Testis (tissue), 2 donors: ENCODE measurements at regions not wholly inside any gene's neighbourhood (a gene's known extent, or its start where the extent isn't known, plus 50 kb on each side); places are given as distances from the start of the nearest gene placed in this dataset.

Experiments
- POLR2A ChIP-seq: fragments of 450-650 bp; IDR thresholded peaks from one replicate; pipeline ENCODE4 v1.6.1; 2017; ENCODE audit warnings: antibody characterized with exemption, mild to moderate bottlenecking, moderate library complexity
- TF ChIP-seq, protein P1 (sequence below), 3 experiments: fragments of 450-650 bp in 2 of 3; fragments of 200-600 bp in 1 of 3; sonication (generic) in 1 of 3; IDR thresholded peaks; one replicate each; pipeline ENCODE4 v1.5.1; 2016 to 2019; ENCODE audit warnings: antibody characterized with exemption in 3 of 3, mild to moderate bottlenecking in 2 of 3, moderate library complexity in 1 of 3

DNA sequence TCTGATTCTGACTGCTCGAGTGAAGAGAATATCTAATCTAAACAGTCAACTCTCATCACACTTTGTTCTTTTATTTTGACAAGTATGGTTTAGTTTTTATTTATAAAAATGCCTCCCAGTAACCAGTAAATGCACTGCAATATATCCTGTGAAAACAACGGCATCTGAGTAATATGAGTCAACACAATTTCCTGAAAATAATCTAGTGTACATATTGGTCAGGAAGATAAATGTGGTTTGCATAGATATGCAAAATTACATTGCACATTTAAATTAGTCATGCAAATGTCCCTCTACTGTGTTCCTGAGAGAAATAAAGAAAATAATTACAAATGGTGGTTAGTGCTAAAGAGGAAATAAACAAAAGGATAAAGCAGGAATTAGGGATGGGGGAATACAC lies 1190.7 kb upstream of the SEL1L start:
- TF ChIP-seq, protein P1, sequence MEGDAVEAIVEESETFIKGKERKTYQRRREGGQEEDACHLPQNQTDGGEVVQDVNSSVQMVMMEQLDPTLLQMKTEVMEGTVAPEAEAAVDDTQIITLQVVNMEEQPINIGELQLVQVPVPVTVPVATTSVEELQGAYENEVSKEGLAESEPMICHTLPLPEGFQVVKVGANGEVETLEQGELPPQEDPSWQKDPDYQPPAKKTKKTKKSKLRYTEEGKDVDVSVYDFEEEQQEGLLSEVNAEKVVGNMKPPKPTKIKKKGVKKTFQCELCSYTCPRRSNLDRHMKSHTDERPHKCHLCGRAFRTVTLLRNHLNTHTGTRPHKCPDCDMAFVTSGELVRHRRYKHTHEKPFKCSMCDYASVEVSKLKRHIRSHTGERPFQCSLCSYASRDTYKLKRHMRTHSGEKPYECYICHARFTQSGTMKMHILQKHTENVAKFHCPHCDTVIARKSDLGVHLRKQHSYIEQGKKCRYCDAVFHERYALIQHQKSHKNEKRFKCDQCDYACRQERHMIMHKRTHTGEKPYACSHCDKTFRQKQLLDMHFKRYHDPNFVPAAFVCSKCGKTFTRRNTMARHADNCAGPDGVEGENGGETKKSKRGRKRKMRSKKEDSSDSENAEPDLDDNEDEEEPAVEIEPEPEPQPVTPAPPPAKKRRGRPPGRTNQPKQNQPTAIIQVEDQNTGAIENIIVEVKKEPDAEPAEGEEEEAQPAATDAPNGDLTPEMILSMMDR (IDR thresholded peaks at IDR 0.05), result no peak
- TF ChIP-seq POLR2A, result no peak
